ENCODE measurements at regions not wholly inside any gene's neighbourhood (a gene's known extent, or its start where the extent isn't known, plus 50 kb on each side); places are given as distances from the start of the nearest gene placed in this dataset.
"Not testable (repeated sequence)": the region's sequence is repeated elsewhere in the genome, so short reads cannot be mapped to it uniquely, and the experiment has no call there.

DNA sequence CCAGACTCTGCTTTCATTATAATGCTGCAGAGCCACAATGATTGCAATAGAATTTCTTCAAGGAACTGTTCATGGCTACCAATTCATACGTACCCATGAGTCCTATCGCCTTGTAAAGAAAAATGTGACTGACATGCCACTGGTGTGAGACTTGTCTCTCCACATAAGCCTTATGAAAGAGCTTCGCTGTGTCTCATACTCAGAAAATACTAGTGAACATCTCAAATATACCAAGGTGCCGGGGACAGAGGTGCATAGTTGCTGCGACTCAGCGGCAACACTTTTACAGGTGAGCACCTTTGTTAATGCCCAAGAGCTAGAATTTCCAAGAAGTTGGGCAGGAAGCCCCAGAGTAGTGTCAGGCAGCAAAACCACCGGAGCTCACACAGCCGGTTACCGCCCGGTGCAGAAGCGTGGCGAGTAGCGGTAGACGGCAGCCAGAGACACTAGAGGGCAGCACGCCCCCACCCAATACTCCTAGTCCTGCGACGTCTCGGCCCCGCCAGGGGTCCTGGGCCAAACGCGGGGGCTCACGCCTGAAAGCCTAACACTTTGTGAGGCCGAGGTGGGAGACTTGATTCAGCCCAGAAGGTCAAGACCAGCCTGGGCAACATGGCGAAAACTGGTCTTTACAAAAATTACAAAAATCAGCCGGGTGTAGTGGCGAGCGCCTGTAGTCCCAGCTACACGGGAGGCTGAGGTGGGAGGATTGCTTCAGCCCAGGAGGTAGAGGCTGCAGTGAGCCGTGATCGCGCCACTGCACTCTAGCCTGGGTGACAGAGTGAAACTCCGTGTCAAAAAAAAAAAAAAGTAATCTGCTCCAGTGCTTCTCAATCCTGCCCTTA is 50.5 kb upstream of the CCL21 start:
- not testable (repeated sequence) for H3K9ac ChIP-seq (ENCODE audit: low read depth in 1 of 2, low read length in 2 of 2); H3K4me3 ChIP-seq (ENCODE audit: low read length in 2 of 2)

More for the DNA sequence above, 50.5 kb upstream of the CCL21 start:
- not testable (repeated sequence) for H3K4me1 ChIP-seq (ENCODE audit: control insufficient read depth in 2 of 2, insufficient read depth in 2 of 2, low read length in 2 of 2); H3K36me3 ChIP-seq (ENCODE audit: control insufficient read depth in 2 of 2, insufficient read depth in 2 of 2, low read length in 2 of 2); H3K27me3 ChIP-seq (ENCODE audit: control insufficient read depth in 2 of 2, insufficient read depth in 2 of 2, low read length in 2 of 2); H3K9me3 ChIP-seq (ENCODE audit: control insufficient read depth in 2 of 2, low read length in 2 of 2); H3K27ac ChIP-seq (ENCODE audit: low read depth in 2 of 2, low read length in 2 of 2)

Data from mucosa of rectum (tissue), 2 donors.